ENCODE measurements at regions not wholly inside any gene's neighbourhood (a gene's known extent, or its start where the extent isn't known, plus 50 kb on each side); places are given as distances from the start of the nearest gene placed in this dataset.

GRCh38 chr3:28845006-28845324, 435.9 kb upstream of the RBMS3 start:
- intact Hi-C loops (cut with DNase I) = no loop called here
- no peak for DNase-seq (ENCODE audit: low spot score)
- H3K27ac ChIP-seq = no peak overlapping the region
- H3K4me1 ChIP-seq (replicated peaks) = no peaks in the 10 kb centered on the region
- no peaks in the 10 kb centered on the region for H3K9me3 ChIP-seq
- no peaks in the 10 kb centered on the region for H3K27me3 ChIP-seq (replicated peaks; ENCODE audit: insufficient read depth)
- 97% methylated on average over 4 of the region's 4 CpGs for WGBS
- H3K4me3 ChIP-seq = no peak overlapping the region
- no peaks in the 10 kb centered on the region for H3K36me3 ChIP-seq
- TF ChIP-seq POLR2AphosphoS5 (IDR thresholded peaks at IDR 0.05) = no peak
- no peak for TF ChIP-seq POLR2A (IDR thresholded peaks at IDR 0.05)
- TF ChIP-seq CTCF (IDR thresholded peaks at IDR 0.05) = no peak

DNA sequence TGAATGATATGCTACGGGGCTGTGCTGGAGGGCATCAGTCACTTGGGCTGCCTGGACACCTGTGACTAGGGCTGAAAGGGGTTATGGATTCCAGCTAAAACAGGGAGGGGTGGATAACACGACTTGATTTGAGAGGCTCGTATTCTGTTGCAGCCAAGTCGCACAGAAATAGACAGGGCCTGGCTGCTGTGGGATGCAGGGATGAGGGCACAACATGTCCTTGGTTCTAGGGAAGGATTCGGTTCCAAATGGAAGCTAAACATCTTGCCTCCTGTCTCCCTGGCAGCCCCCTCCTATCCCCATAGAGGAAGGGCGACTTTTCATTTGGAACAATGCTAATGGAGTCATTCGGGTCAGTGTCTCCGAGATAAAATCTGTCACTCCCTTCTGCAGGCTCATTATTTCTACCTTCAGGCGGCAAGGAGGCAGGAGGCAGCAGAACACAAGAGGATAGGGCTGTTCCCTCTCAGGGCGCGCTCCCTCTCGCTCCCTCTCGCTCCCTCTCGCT, 433.8 kb upstream of the RBMS3 start:
- Histone ChIP-seq H3K9me3 (no peaks in the 10 kb centered on the region), H3K36me3 (no peaks in the 10 kb centered on the region), H3K27ac (no peak overlapping the region), H3K27me3 (replicated peaks; ENCODE audit: insufficient read depth) (no peaks in the 10 kb centered on the region), H3K4me1 (replicated peaks) (no peaks in the 10 kb centered on the region), H3K4me3 (no peak overlapping the region)
- WGBS = 79% methylated on average over 14 of the region's 14 CpGs
- no peak for DNase-seq (ENCODE audit: low spot score)
- no peak for TF ChIP-seq CTCF (IDR thresholded peaks at IDR 0.05)
- TF ChIP-seq POLR2A (IDR thresholded peaks at IDR 0.05) = no peak
- TF ChIP-seq POLR2AphosphoS5 (IDR thresholded peaks at IDR 0.05) = no peak
- intact Hi-C loops (cut with DNase I) = no loop called here

DNA sequence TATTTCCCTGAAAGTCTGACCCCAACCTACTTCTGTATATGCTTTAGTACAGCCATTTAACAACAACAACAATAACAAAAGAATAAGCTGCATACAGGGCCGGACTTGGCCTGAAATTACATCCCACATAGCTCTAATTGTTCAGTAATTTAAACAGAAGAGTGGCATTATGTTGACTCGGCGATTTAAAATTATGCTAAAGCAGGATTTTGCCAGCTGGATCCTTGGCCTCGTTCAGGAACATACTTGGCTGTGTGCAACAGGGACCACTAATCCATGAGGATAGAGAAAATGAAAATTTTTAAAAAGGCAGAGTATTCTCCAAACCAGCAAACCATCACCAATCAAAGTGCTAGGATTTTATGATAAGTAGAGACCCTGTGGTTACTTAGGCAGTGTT, 433.1 kb upstream of the RBMS3 start:
- Histone ChIP-seq H3K27ac (no peak overlapping the region), H3K27me3 (replicated peaks; ENCODE audit: insufficient read depth) (no peaks in the 10 kb centered on the region), H3K4me3 (no peak overlapping the region), H3K9me3 (no peaks in the 10 kb centered on the region), H3K36me3 (no peaks in the 10 kb centered on the region), H3K4me1 (replicated peaks) (no peaks in the 10 kb centered on the region)
- no peak for TF ChIP-seq POLR2A (IDR thresholded peaks at IDR 0.05)
- TF ChIP-seq POLR2AphosphoS5 (IDR thresholded peaks at IDR 0.05) = no peak
- TF ChIP-seq CTCF (IDR thresholded peaks at IDR 0.05) = no peak
- 60% methylated on average over 4 of the region's 4 CpGs for WGBS
- intact Hi-C loops (cut with DNase I) = no loop called here
- DNase-seq (ENCODE audit: low spot score) = no peak

- H3K4me1 ChIP-seq (replicated peaks) = no peaks in the 10 kb centered on the region
- DNase-seq (ENCODE audit: low spot score) = no peak
- H3K9me3 ChIP-seq = no peaks in the 10 kb centered on the region
- no peaks in the 10 kb centered on the region for H3K27me3 ChIP-seq (replicated peaks; ENCODE audit: insufficient read depth)
- 80% methylated on average over 1 of the region's 1 CpG for WGBS
- no peaks in the 10 kb centered on the region for H3K36me3 ChIP-seq
- no peak overlapping the region for H3K4me3 ChIP-seq
- H3K27ac ChIP-seq = no peak overlapping the region
- TF ChIP-seq POLR2AphosphoS5 (IDR thresholded peaks at IDR 0.05) (no peak), POLR2A (IDR thresholded peaks at IDR 0.05) (no peak), CTCF (IDR thresholded peaks at IDR 0.05) (no peak)
- intact Hi-C loops (cut with DNase I) = no loop called here
These were observed 430.7 kb upstream of the RBMS3 start for GRCh38 chr3:28850186-28850585.

DNA sequence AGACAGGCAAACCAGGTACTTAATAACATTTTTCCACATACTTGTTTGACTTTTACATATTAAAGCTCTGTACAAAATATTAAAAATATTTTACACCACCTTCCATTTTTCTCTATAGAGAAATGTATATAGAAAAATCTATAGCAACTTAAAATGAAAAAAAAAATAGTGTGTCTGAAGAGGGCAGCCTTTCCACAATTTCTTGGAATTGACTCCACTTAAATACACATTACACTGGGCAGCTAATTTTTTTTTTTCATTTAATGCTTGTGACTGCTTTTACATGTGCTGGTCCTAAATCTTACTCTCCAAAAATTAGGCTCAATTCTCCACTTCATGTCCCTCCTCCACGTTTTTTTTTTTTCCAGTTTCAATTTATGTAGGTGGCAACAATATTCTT, 427.0 kb upstream of the RBMS3 start:
- DNase-seq (ENCODE audit: low spot score) = no peak
- no peaks in the 10 kb centered on the region for H3K27me3 ChIP-seq (replicated peaks; ENCODE audit: insufficient read depth)
- WGBS = 70% methylated on average over 1 of the region's 1 CpG
- no peak overlapping the region for H3K27ac ChIP-seq
- no peaks in the 10 kb centered on the region for H3K4me1 ChIP-seq (replicated peaks)
- H3K9me3 ChIP-seq = no peaks in the 10 kb centered on the region
- TF ChIP-seq CTCF (IDR thresholded peaks at IDR 0.05) = no peak
- no peak for TF ChIP-seq POLR2AphosphoS5 (IDR thresholded peaks at IDR 0.05)
- TF ChIP-seq POLR2A (IDR thresholded peaks at IDR 0.05) = no peak
- H3K4me3 ChIP-seq = no peak overlapping the region
- no peaks in the 10 kb centered on the region for H3K36me3 ChIP-seq
- intact Hi-C loops (cut with DNase I) = no loop called here
